HCT116 (cell line): ENCODE measurements at regions not wholly inside any gene's neighbourhood (a gene's known extent, or its start where the extent isn't known, plus 50 kb on each side); places are given as distances from the start of the nearest gene placed in this dataset.

Experiments
- ATAC-seq: fragments of 200-7000 bp; cut with Tn5 transposase; 2 replicates; pipeline ENCODE4 v1.9.1; 2020; ENCODE audit warnings: mild to moderate bottlenecking, moderate library complexity
- BruUV-seq: library from RNA; stranded (reverse); fragments of 400-500 nt; replicated peaks from 2 replicates; lab custom pipeline; 2021; lab: Mats Ljungman, UMichigan
- CTCF ChIA-PET: fragments of 300-600 bp; sonication (Branson Sonifier 250); formaldehyde crosslinking; loops from one replicate; lab custom pipeline; 2021; ENCODE audit warnings: antibody characterized with exemption; lab: Charles Lee
- POLR2A ChIA-PET: fragments of 300-600, 350-600 bp; sonication (Branson Sonifier 250); formaldehyde crosslinking; loops from one replicate; lab custom pipeline; 2021; ENCODE audit warnings: antibody characterized with exemption; lab: Charles Lee
- RAD21 ChIA-PET, 2 experiments: fragments of 300-600 bp; sonication (Branson Sonifier 250); formaldehyde crosslinking; loops; one replicate each; lab custom pipeline; 2023; ENCODE audit warnings: low total read pairs in 2 of 2; ENCODE audit not compliant: uncharacterized antibody in 2 of 2, unreplicated experiment in 2 of 2, low non-redundant PET in 1 of 2; lab: Charles Lee
- DNase-seq: peaks from one replicate; pipeline ENCODE4 v3.0.0-alpha.2; 2010; ENCODE audit warnings: low read depth, low spot score
- H2AFZ ChIP-seq: fragments of 200-600 bp; shearing (Covaris generic), sonication (generic); 2 replicates; pipeline ENCODE4 v1.6.1; 2017; ENCODE audit warnings: low read depth, mixed run types, mixed read lengths, antibody characterized with exemption, low read length; ENCODE audit not compliant: poor library complexity, severe bottlenecking
- H3K27ac ChIP-seq: 2 replicates; pipeline ENCODE4 v1.5.1; 2012; ENCODE audit warnings: low read depth, low read length
- H3K27me3 ChIP-seq: fragments of 200-600 bp; sonication (generic); 2 replicates; pipeline ENCODE4 v1.6.1; 2016; ENCODE audit warnings: mixed run types, low read length, mixed read lengths; ENCODE audit not compliant: insufficient read depth
- H3K36me3 ChIP-seq, 2 experiments: fragments of 200-500 bp in 1 of 2; fragments of 200-600 bp in 1 of 2; sonication (Bioruptor generic) in 1 of 2; sonication (generic) in 1 of 2; 2 replicates each; pipeline versions ENCODE4 v1.5.1 to v1.6.1; 2014 to 2016; ENCODE audit warnings: low read length in 2 of 2, inconsistent platforms in 1 of 2, mixed read lengths in 1 of 2, mixed run types in 1 of 2; ENCODE audit not compliant: insufficient read depth in 2 of 2, control insufficient read depth in 1 of 2
- H3K4me1 ChIP-seq, 2 experiments: fragments of 200-600 bp in 1 of 2; sonication (generic) in 1 of 2; 2 replicates each; pipeline versions ENCODE4 v1.5.1 to v1.6.1; 2012 to 2017; ENCODE audit warnings: low read length in 2 of 2, inconsistent platforms in 1 of 2, mild to moderate bottlenecking in 1 of 2, mixed read lengths in 1 of 2, mixed run types in 1 of 2, moderate library complexity in 1 of 2; ENCODE audit not compliant: insufficient read depth in 2 of 2, control insufficient read depth in 1 of 2
- H3K4me2 ChIP-seq: fragments of 200-600 bp; sonication (generic); 2 replicates; pipeline ENCODE4 v1.6.1; 2017; ENCODE audit warnings: mixed run types, low read length, mixed read lengths
- H3K4me3 ChIP-seq, 2 experiments: fragments of 200-600 bp in 1 of 2; sonication (generic) in 1 of 2; replicated peaks in 1 of 2; 2 replicates each; pipeline ENCODE4 v1.5.1; 2011 to 2016; ENCODE audit warnings: low read length in 2 of 2, control low read depth in 1 of 2, low read depth in 1 of 2, mild to moderate bottlenecking in 1 of 2, mixed read lengths in 1 of 2, mixed run types in 1 of 2
- H3K79me2 ChIP-seq: fragments of 200-600 bp; sonication (generic); 2 replicates; pipeline ENCODE4 v1.6.1; 2017; ENCODE audit warnings: mild to moderate bottlenecking, mixed run types, low read length, moderate library complexity, mixed read lengths; ENCODE audit not compliant: insufficient read depth
- H3K9ac ChIP-seq: fragments of 200-600 bp; sonication (generic); 2 replicates; pipeline ENCODE4 v1.6.1; 2016; ENCODE audit warnings: low read length, mixed read lengths
- H3K9me2 ChIP-seq: fragments of 200-600 bp; sonication (generic), shearing (Covaris generic); 2 replicates; pipeline ENCODE4 v1.6.1; 2017; ENCODE audit warnings: mixed run types, mild to moderate bottlenecking, moderate library complexity; ENCODE audit not compliant: insufficient read depth
- H3K9me3 ChIP-seq, 2 experiments: fragments of 200-500 bp in 1 of 2; fragments of 200-600 bp in 1 of 2; sonication (Bioruptor generic) in 1 of 2; sonication (generic) in 1 of 2; 2 replicates each; pipeline ENCODE4 v1.6.1; 2014 to 2017; ENCODE audit warnings: low read length in 2 of 2, mixed read lengths in 2 of 2, inconsistent platforms in 1 of 2, low read depth in 1 of 2, mild to moderate bottlenecking in 1 of 2, mixed run types in 1 of 2, moderate library complexity in 1 of 2; ENCODE audit not compliant: control insufficient read depth in 1 of 2, insufficient read depth in 1 of 2
- H4K20me1 ChIP-seq: fragments of 200-600 bp; sonication (generic), shearing (Covaris generic); 2 replicates; pipeline ENCODE4 v1.6.1; 2017; ENCODE audit warnings: mixed run types, mild to moderate bottlenecking, moderate library complexity; ENCODE audit not compliant: insufficient read depth
- EGR1 ChIP-seq: IDR thresholded peaks from 2 replicates; pipeline ENCODE4 v1.6.1; 2012; ENCODE audit warnings: low read depth
- ELF1 ChIP-seq: IDR thresholded peaks from 2 replicates; pipeline ENCODE4 v1.6.1; 2012; ENCODE audit warnings: low read depth, borderline replicate concordance
- FOSL1 ChIP-seq: IDR thresholded peaks from 2 replicates; pipeline ENCODE4 v1.6.1; 2012; ENCODE audit warnings: low read depth
- RAD21 ChIP-seq: IDR thresholded peaks from 2 replicates; pipeline ENCODE4 v1.6.1; 2012; ENCODE audit warnings: low read depth, mild to moderate bottlenecking
- TCF7L2 ChIP-seq: IDR thresholded peaks from 2 replicates; pipeline ENCODE4 v1.7.0; 2011; ENCODE audit warnings: borderline replicate concordance, inconsistent platforms; ENCODE audit not compliant: insufficient read depth, insufficient read length; ENCODE audit errors: extremely low read depth
- YY1 ChIP-seq: IDR thresholded peaks from 2 replicates; pipeline ENCODE4 v1.6.1; 2011; ENCODE audit warnings: low read length, low read depth, moderate library complexity, mild to moderate bottlenecking; ENCODE audit not compliant: insufficient replicate concordance; ENCODE audit errors: extremely low read depth
- ZFX ChIP-seq: fragments of 450-650 bp; IDR thresholded peaks from 2 replicates; pipeline ENCODE4 v1.6.1; 2017
- intact Hi-C: fragments of 100-400 bp; cut with micrococcal nuclease; formaldehyde crosslinking; loops from 2 replicates; pipeline ENCODE4 v1.10.0; 2022
- TF ChIP-seq, protein P1 (sequence below): IDR thresholded peaks from 2 replicates; pipeline ENCODE4 v1.6.1; 2012; ENCODE audit warnings: low read depth

DNA sequence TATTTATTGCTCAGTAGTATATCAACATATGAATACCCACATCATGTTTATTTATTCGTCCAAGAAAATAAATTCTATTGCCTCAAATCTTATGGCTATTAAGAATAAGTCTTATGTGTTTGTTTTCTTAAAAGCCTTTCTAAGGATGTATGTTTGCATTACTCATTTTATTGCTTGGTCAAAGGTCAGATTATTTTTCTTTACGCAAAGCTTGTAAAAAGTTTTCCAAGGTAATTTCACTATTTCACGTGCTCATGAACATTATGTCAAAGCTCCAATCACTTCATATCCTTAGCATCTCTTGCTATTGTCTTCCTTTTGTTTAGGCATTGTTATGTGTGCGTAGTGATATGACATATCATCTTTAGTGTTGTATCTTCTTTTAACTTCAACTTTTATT lies 258.5 kb upstream of the FSTL5 start:
- no peak for DNase-seq
- H4K20me1 ChIP-seq, result no peaks in the 10 kb centered on the region
- H3K4me2 ChIP-seq, result no peak overlapping the region
- no peaks in the 10 kb centered on the region for H3K4me1 ChIP-seq
- ATAC-seq, result no peak
- no peaks in the 10 kb centered on the region for H3K9me2 ChIP-seq
- RAD21 ChIA-PET, result no interaction called here
- H3K79me2 ChIP-seq, result no peaks in the 10 kb centered on the region
- no peak overlapping the region for H3K9ac ChIP-seq
- BruUV-seq, result no TSS peak
- no peak overlapping the region for H3K4me3 ChIP-seq
- no peaks in the 10 kb centered on the region for H3K9me3 ChIP-seq
- no peak overlapping the region for H3K27ac ChIP-seq
- no peaks in the 10 kb centered on the region for H3K36me3 ChIP-seq
- intact Hi-C loops, result no loop called here
- CTCF ChIA-PET, result no interaction called here
- no peaks in the 10 kb centered on the region for H3K27me3 ChIP-seq
- POLR2A ChIA-PET, result no interaction called here
- TF ChIP-seq YY1 (no peak), EGR1 (no peak), RAD21 (no peak), FOSL1 (no peak), ELF1 (no peak), TCF7L2 (no peak), ZFX (no peak)
- TF ChIP-seq, protein P1, sequence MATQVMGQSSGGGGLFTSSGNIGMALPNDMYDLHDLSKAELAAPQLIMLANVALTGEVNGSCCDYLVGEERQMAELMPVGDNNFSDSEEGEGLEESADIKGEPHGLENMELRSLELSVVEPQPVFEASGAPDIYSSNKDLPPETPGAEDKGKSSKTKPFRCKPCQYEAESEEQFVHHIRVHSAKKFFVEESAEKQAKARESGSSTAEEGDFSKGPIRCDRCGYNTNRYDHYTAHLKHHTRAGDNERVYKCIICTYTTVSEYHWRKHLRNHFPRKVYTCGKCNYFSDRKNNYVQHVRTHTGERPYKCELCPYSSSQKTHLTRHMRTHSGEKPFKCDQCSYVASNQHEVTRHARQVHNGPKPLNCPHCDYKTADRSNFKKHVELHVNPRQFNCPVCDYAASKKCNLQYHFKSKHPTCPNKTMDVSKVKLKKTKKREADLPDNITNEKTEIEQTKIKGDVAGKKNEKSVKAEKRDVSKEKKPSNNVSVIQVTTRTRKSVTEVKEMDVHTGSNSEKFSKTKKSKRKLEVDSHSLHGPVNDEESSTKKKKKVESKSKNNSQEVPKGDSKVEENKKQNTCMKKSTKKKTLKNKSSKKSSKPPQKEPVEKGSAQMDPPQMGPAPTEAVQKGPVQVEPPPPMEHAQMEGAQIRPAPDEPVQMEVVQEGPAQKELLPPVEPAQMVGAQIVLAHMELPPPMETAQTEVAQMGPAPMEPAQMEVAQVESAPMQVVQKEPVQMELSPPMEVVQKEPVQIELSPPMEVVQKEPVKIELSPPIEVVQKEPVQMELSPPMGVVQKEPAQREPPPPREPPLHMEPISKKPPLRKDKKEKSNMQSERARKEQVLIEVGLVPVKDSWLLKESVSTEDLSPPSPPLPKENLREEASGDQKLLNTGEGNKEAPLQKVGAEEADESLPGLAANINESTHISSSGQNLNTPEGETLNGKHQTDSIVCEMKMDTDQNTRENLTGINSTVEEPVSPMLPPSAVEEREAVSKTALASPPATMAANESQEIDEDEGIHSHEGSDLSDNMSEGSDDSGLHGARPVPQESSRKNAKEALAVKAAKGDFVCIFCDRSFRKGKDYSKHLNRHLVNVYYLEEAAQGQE, result no peak
- no peak overlapping the region for H2AFZ ChIP-seq
